ENCODE measurements at regions not wholly inside any gene's neighbourhood (a gene's known extent, or its start where the extent isn't known, plus 50 kb on each side); places are given as distances from the start of the nearest gene placed in this dataset.

GRCh38 chr3:163328680-163329079 lies 1749.6 kb downstream of the SI start:
- Histone ChIP-seq H3K4me1 (no peaks in the 10 kb centered on the region), H3K36me3 (no peaks in the 10 kb centered on the region), H3K4me3 (no peak overlapping the region), H3K9me3 (peaks cover 0 to 16% (median 5%) of the 10 kb centered on the region in 4 donors), H3K27me3 (no peaks in the 10 kb centered on the region), H3K27ac (no peak overlapping the region)
- ATAC-seq (ENCODE audit: low FRiP score in 2 of 2) (no peak), DNase-seq (no peak)
- 75 to 77% methylated on average over 7 of the region's 7 CpGs for WGBS, 2 donors
- TF ChIP-seq POLR2AphosphoS5 (IDR thresholded peaks at IDR 0.05), result no peak
- TF ChIP-seq EP300 (IDR thresholded peaks at IDR 0.05), result no peak
- TF ChIP-seq POLR2A (IDR thresholded peaks at IDR 0.05), result no peak
- TF ChIP-seq CTCF (IDR thresholded peaks at IDR 0.05), result no peak

GRCh38 chr3:163327086-163327485 lies 1751.2 kb downstream of the SI start:
- ATAC-seq (ENCODE audit: low FRiP score in 2 of 2) (no peak), DNase-seq (no peak)
- Histone ChIP-seq H3K27me3 (no peaks in the 10 kb centered on the region), H3K27ac (no peak overlapping the region), H3K4me1 (no peaks in the 10 kb centered on the region), H3K4me3 (no peak overlapping the region), H3K36me3 (no peaks in the 10 kb centered on the region), H3K9me3 (peaks cover 0 to 17% (median 6%) of the 10 kb centered on the region in 4 donors)
- 45 to 47% methylated on average over 2 of the region's 2 CpGs for WGBS, 2 donors
- TF ChIP-seq POLR2A (IDR thresholded peaks at IDR 0.05) (no peak), POLR2AphosphoS5 (IDR thresholded peaks at IDR 0.05) (no peak), EP300 (IDR thresholded peaks at IDR 0.05) (no peak), CTCF (IDR thresholded peaks at IDR 0.05) (no peak)

- Histone ChIP-seq H3K4me1 (no peaks in the 10 kb centered on the region), H3K27ac (no peak overlapping the region), H3K9me3 (no peaks in the 10 kb centered on the region), H3K27me3 (no peaks in the 10 kb centered on the region), H3K4me3 (no peak overlapping the region), H3K36me3 (no peaks in the 10 kb centered on the region)
- ATAC-seq (ENCODE audit: low FRiP score in 2 of 2), result no peak
- no peak for DNase-seq
- TF ChIP-seq POLR2AphosphoS5 (IDR thresholded peaks at IDR 0.05), result no peak
- no peak for TF ChIP-seq EP300 (IDR thresholded peaks at IDR 0.05)
- TF ChIP-seq POLR2A (IDR thresholded peaks at IDR 0.05), result no peak
- TF ChIP-seq CTCF (IDR thresholded peaks at IDR 0.05), result no peak
Measured at GRCh38 chr3:163315786-163316185, 1762.5 kb downstream of the SI start.

GRCh38 chr3:163306405-163306804 lies 1771.9 kb downstream of the SI start:
- no peak for ATAC-seq (ENCODE audit: low FRiP score in 2 of 2)
- H3K4me3 ChIP-seq, result no peak overlapping the region
- TF ChIP-seq EP300 (IDR thresholded peaks at IDR 0.05), result no peak
- no peak for TF ChIP-seq POLR2AphosphoS5 (IDR thresholded peaks at IDR 0.05)
- TF ChIP-seq POLR2A (IDR thresholded peaks at IDR 0.05), result no peak
- no peak for TF ChIP-seq CTCF (IDR thresholded peaks at IDR 0.05)
- peaks cover 0 to 19% (median 4%) of the 10 kb centered on the region in 4 donors for H3K9me3 ChIP-seq
- no peak for DNase-seq
- no peak overlapping the region for H3K27ac ChIP-seq
- 95 to 96% methylated on average over 2 of the region's 2 CpGs for WGBS, 2 donors
- no peaks in the 10 kb centered on the region for H3K36me3 ChIP-seq
- no peaks in the 10 kb centered on the region for H3K27me3 ChIP-seq
- no peaks in the 10 kb centered on the region for H3K4me1 ChIP-seq

- H3K27ac ChIP-seq, result no peak overlapping the region
- H3K36me3 ChIP-seq, result no peaks in the 10 kb centered on the region
- DNase-seq (no peak), ATAC-seq (ENCODE audit: low FRiP score in 2 of 2) (no peak)
- no peak overlapping the region for H3K4me3 ChIP-seq
- TF ChIP-seq CTCF (IDR thresholded peaks at IDR 0.05), result no peak
- 71 to 77% methylated on average over 2 of the region's 2 CpGs for WGBS, 2 donors
- H3K9me3 ChIP-seq, result no peaks in the 10 kb centered on the region
- no peaks in the 10 kb centered on the region for H3K27me3 ChIP-seq
- H3K4me1 ChIP-seq, result no peaks in the 10 kb centered on the region
Measured at GRCh38 chr3:163273694-163274093, 1777.1 kb downstream of the OTOL1 start.
